Spleen (tissue), 7 donors: ENCODE measurements at regions not wholly inside any gene's neighbourhood (a gene's known extent, or its start where the extent isn't known, plus 50 kb on each side); places are given as distances from the start of the nearest gene placed in this dataset.

Experiments
- CTCF ChIP-seq, 11 experiments: fragments of 200-600 bp in 7 of 11; fragments of 450-650 bp in 4 of 11; sonication (generic) in 4 of 11; IDR thresholded peaks in 8 of 11; conservative IDR thresholded peaks in 3 of 11; 1 replicate in 7 of 11; 2 replicates in 4 of 11; pipeline versions ENCODE4 v1.4.0 to v1.8.0; 2016 to 2021; ENCODE audit warnings: antibody characterized with exemption in 11 of 11, inconsistent platforms in 4 of 11, mild to moderate bottlenecking in 1 of 11
- POLR2A ChIP-seq, 3 donors: fragments of 450-650 bp; IDR thresholded peaks; one replicate each; pipeline ENCODE4 v1.5.1; 2017; ENCODE audit warnings: antibody characterized with exemption in 3 of 3, mild to moderate bottlenecking in 1 of 3
- donor health status: DM: no; HTN: no; CAD: no; lungs with moderate emphysema.
- donor health status: DM: no; HTN: no; CAD: no.
- donor health status: DM: no; HTN: no; CAD: no.

- no peak for TF ChIP-seq CTCF (IDR thresholded peaks at IDR 0.05 in 8 of 11, conservative IDR thresholded peaks at IDR 0.05 in 3 of 11)
- no peak for TF ChIP-seq POLR2A (IDR thresholded peaks at IDR 0.05)
Observed at GRCh38 chr4:174425669-174426068, 96.6 kb downstream of the HPGD start.
